ENCODE measurements at regions not wholly inside any gene's neighbourhood (a gene's known extent, or its start where the extent isn't known, plus 50 kb on each side); places are given as distances from the start of the nearest gene placed in this dataset.

- Mint-ChIP-seq H3K4me3 (no peak overlapping the region), H3K36me3 (ENCODE audit: low read depth) (no peaks in the 10 kb centered on the region), H3K4me1 (ENCODE audit: low read depth) (no peaks in the 10 kb centered on the region), H3K27ac (no peak overlapping the region), H3K27me3 (no peaks in the 10 kb centered on the region), H3K9me3 (peaks cover 3% of the 10 kb centered on the region)
- no peak for DNase-seq
- no peak for ATAC-seq
- TF ChIP-seq, protein P1, sequence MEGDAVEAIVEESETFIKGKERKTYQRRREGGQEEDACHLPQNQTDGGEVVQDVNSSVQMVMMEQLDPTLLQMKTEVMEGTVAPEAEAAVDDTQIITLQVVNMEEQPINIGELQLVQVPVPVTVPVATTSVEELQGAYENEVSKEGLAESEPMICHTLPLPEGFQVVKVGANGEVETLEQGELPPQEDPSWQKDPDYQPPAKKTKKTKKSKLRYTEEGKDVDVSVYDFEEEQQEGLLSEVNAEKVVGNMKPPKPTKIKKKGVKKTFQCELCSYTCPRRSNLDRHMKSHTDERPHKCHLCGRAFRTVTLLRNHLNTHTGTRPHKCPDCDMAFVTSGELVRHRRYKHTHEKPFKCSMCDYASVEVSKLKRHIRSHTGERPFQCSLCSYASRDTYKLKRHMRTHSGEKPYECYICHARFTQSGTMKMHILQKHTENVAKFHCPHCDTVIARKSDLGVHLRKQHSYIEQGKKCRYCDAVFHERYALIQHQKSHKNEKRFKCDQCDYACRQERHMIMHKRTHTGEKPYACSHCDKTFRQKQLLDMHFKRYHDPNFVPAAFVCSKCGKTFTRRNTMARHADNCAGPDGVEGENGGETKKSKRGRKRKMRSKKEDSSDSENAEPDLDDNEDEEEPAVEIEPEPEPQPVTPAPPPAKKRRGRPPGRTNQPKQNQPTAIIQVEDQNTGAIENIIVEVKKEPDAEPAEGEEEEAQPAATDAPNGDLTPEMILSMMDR (IDR thresholded peaks at IDR 0.05), result no peak
- ChIA-PET CTCF (no interaction called here), POLR2A (no interaction called here)
- intact Hi-C loops (cut with micrococcal nuclease), result no loop called here
Measured at GRCh38 chr5:4643190-4643589, 496.9 kb upstream of the ADAMTS16 start.

GRCh38 chr5:4643960-4644359, 496.2 kb upstream of the ADAMTS16 start:
- CTCF ChIA-PET, result no interaction called here
- intact Hi-C loops (cut with micrococcal nuclease), result no loop called here
- POLR2A ChIA-PET, result no interaction called here
- no peak for ATAC-seq
- TF ChIP-seq, protein P1 (IDR thresholded peaks at IDR 0.05), result no peak
- no peaks in the 10 kb centered on the region for H3K36me3 Mint-ChIP-seq (ENCODE audit: low read depth)
- peaks cover 3% of the 10 kb centered on the region for H3K9me3 Mint-ChIP-seq
- H3K27ac Mint-ChIP-seq, result no peak overlapping the region
- no peak for DNase-seq
- no peak overlapping the region for H3K4me3 Mint-ChIP-seq
- H3K4me1 Mint-ChIP-seq (ENCODE audit: low read depth), result no peaks in the 10 kb centered on the region
- H3K27me3 Mint-ChIP-seq, result no peaks in the 10 kb centered on the region

DNA sequence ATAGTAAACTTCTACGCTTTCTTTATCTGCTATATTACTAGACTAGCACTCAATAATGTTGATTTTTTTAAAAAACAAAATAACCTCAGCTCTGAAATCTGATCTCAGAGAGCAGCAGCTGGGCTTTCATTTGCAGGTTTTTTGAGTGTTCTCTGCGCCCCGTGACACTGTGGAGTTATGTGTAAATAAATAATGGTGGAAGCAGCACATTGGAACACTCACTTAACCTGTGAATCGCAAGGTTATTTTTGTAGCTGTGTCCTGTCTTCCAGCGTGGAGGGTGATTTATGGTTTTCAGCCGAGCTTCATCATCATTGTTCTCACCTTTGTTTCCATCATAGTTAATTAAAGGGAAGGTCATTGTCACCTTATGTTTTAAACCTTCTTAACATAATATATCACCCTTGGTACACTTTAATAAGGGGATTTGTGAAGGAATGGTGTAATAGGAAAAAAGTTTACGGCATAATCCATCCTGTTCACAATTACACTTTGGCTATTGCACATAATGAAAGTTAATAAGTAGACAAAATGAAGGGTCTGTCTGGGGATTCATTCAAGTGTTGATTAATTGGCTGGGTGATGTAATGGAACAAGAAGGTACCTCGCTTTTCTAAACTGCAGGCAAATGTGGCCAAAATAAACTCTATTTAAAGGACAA, 493.3 kb upstream of the ADAMTS16 start:
- intact Hi-C loops (cut with micrococcal nuclease), result no loop called here
- no peak overlapping the region for H3K4me3 Mint-ChIP-seq

DNA sequence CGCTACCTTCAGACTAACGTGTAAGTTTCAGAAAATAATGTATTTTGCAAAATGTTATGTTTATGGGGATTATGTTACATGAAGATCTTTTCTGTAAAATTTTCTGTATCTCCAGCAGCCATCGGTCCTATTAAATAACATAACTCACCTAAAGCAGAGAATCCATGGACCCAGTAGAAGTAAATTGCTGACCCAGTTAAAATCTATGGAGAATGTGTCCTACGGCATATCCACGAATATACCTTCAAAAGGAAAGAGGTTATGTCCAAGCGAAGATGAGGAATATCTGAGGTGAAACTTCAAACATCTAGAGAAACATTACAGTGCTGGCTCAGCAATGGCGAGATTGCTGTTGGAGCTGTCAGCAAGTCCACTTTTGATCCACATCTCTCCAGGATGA, 492.2 kb upstream of the ADAMTS16 start:
- Mint-ChIP-seq H3K27ac (no peak overlapping the region), H3K4me3 (no peak overlapping the region), H3K9me3 (peaks cover 3% of the 10 kb centered on the region), H3K27me3 (no peaks in the 10 kb centered on the region), H3K4me1 (ENCODE audit: low read depth) (no peaks in the 10 kb centered on the region), H3K36me3 (ENCODE audit: low read depth) (no peaks in the 10 kb centered on the region)
- ATAC-seq (no peak), DNase-seq (no peak)
- TF ChIP-seq, protein P1 (IDR thresholded peaks at IDR 0.05), result no peak
- intact Hi-C loops (cut with micrococcal nuclease), result no loop called here
- ChIA-PET CTCF (no interaction called here), POLR2A (no interaction called here)

More for the DNA sequence above, 493.3 kb upstream of the ADAMTS16 start:
- POLR2A ChIA-PET, result no interaction called here
- TF ChIP-seq, protein P1 (IDR thresholded peaks at IDR 0.05), result no peak
- ATAC-seq (no peak), DNase-seq (no peak)
- H3K27ac Mint-ChIP-seq, result no peak overlapping the region
- H3K36me3 Mint-ChIP-seq (ENCODE audit: low read depth), result no peaks in the 10 kb centered on the region
- H3K27me3 Mint-ChIP-seq, result no peaks in the 10 kb centered on the region
- no peaks in the 10 kb centered on the region for H3K4me1 Mint-ChIP-seq (ENCODE audit: low read depth)
- CTCF ChIA-PET, result no interaction called here
- H3K9me3 Mint-ChIP-seq, result peaks cover 3% of the 10 kb centered on the region

- H3K9me3 Mint-ChIP-seq, result peaks cover 3% of the 10 kb centered on the region
- H3K4me3 Mint-ChIP-seq, result no peak overlapping the region
- no peaks in the 10 kb centered on the region for H3K27me3 Mint-ChIP-seq
- ATAC-seq (no peak), DNase-seq (no peak)
- no peaks in the 10 kb centered on the region for H3K4me1 Mint-ChIP-seq (ENCODE audit: low read depth)
- TF ChIP-seq, protein P1 (IDR thresholded peaks at IDR 0.05), result no peak
- ChIA-PET CTCF (no interaction called here), POLR2A (no interaction called here)
- H3K36me3 Mint-ChIP-seq (ENCODE audit: low read depth), result no peaks in the 10 kb centered on the region
- intact Hi-C loops (cut with micrococcal nuclease), result no loop called here
- no peak overlapping the region for H3K27ac Mint-ChIP-seq
Measured at GRCh38 chr5:4651806-4652565, 488.1 kb upstream of the ADAMTS16 start.
